Suppressor macrophage treated with lipopolysaccharide for 1 hour (primary cell): ENCODE measurements at regions not wholly inside any gene's neighbourhood (a gene's known extent, or its start where the extent isn't known, plus 50 kb on each side); places are given as distances from the start of the nearest gene placed in this dataset.

Source experiments
- DNase-seq, 3 donors: peaks; one replicate each; pipeline ENCODE4 v3.0.0-alpha.2; 2020 to 2022

DNA sequence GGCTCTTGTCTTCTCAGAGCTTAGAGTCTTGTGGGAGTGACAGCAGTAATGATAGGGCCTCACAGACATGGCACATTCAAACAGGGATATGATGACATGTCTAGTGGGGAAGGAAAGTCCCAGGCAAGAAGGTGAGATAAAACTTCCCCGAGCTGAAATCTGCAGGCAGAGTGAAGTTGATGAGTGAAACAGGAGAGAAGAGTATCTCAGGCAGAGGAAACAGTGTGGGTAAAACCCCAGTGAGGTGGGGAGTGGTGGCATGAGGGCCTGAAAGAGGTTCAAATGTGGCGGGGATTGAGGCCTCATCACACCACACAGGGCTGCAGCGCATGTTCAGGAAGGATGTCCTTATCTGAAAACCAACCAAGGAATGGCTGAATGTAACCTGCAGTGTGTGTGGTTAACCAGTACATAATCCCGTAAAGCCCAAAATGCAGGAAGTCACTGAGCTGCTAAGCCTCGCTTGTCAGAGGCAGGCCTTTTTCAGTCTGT lies 153.8 kb upstream of the E2F8 start:
- no peak for DNase-seq

DNA sequence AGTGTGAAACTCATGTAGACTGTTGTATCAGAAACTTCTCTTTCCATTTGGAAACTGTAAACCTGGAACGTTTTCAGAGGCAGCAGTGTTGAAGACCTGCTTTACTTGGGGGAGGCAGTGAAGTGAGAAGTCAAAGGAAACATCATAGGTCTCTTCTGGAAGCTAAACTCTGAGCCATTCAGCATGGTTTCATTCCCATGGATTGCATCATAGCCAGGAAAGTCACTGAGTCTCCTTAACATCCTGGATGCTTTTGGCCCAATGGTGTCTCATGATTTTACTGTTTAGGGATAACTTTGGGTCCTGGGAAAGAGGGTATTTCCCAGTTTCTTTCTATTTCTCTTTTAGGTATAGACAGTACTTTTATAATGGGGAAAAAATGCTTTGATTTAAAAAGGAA lies 153.2 kb upstream of the E2F8 start:
- no peak for DNase-seq

DNA sequence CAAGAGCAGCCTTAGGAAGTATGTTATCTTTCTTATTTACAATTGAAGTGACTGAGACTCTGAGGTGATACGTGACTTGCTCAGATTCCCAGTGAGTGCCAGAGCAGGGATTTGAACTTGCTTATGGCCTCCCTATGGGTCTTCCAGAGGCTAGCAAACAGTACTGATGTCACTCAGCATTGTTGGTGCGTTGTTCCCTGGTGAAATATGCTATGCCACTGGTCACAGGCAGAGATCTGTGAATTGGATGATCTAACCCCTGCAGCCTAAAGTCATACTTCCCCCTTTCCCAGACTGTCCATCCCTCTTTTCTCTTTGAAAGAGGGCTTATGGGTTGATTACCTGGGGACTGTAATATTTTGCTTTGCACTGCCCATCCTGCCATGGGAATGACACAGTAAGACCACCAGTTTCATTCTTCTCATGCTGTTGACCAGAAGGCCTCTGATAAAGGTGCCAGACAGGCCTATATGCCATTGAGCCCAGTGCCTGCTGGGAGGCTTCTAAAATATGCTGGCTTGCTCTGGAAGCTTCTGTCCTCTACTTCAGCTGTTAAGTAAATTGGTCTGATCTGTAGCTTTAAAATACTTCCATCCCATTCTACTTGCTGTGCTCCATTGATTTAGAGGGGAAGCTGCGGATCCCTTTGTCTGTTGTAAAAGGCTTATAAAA lies 152.2 kb upstream of the E2F8 start:
- DNase-seq = no peak

DNA sequence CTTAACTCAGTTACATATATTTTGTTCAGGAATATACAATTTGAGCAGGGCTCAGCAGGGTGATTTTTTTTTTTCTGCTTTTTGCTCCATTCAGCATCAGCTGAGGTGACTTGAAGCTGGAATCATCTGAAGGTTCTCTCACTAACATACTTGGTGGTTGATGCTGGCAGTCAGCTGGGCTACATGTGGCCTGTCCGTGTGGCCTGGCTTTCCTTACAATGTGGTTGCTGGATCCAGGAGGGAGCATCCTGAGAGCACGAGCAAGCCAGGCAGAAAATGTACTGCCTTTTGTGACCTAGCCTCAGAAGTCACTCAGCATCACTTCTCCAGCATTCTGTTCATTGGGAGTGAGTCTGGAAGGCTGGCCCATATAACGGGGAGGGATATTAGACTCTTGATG lies 151.6 kb upstream of the E2F8 start:
- no peak for DNase-seq

DNA sequence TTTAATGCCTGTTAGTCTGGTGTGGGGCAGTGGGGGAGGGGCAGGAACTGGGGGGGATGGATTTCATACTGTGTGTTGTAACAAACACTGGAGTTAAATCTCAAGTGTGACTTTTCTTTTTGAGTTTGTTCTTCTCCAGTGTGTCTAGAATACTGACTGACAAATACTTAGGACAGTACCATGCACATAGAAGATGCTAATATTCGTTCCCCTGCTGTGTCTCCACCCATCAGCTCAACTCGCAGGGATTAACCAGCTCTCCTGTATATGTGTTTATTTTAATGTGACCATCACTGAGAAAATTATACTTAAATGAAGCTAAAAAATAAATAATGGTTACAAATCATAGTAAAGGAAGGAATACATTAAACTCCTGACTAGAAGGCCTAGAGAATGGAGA lies 150.9 kb upstream of the E2F8 start:
- DNase-seq = no peak

DNA sequence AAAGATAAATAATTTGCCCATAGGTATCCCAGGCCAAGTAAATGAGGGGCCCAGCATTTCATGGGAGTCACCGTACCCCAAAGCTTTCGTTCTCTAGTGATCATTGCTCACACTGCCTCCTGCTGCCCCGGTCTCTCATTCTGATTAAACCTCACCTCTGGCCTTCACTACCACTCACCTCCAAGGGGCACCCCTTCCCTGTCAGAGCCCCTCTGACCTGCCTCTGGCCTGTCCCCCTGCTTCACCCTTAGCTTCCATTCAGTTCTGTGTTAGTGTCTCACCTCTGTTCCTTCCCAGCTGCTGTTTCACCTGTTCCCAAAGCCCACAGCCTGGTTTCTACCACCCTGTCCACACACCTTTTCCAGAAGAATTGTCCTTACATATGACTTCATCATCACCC lies 150.3 kb upstream of the E2F8 start:
- no peak for DNase-seq

DNA sequence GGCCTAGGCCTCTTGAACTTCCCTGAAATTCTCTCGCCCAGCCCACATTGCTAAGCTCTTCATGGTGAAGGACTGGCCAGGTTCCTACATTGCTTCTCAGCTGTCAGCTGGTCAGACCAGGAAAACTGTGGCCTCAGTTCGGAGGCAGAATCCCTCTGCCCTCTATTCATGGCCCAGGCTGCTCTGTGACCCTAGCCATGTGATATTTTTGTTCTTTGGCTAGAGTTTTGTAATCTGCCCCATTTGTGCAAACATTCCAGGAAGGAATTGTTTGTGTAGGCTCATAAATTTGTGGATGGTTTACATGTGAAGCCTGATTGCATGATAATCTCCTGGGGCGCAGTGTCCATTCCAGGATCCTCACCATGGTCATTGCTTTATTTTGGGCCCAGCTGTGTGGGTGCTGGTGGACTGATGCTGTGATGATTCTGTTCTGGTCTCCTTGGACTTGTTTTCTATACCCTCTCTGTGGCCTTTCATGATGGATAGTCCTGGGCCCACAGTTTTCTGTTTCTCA lies 149.1 kb upstream of the E2F8 start:
- no peak for DNase-seq

DNA sequence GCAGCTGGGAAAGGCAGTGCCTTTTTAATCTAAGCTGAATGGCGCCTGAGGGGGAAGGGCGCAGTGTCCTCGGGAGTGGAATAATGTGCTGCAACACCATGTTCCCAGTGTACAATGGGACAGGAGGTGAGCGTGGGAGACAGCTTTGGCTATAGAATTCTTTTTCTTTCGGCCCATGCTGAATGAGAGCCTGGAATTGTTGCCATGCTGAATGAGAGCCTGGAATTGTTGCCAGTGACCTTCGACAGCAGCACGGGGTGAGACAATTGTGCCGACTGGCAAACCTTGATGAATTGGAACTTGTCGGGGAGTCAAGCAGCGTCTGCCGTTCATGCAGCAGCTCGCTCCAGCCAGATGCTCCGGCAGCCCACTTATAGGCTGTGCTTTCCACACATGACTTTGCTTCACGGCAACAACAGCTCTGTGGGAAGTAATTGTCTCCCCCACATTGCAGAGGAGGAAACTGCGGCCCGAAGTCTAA lies 141.4 kb upstream of the E2F8 start:
- no peak for DNase-seq

DNA sequence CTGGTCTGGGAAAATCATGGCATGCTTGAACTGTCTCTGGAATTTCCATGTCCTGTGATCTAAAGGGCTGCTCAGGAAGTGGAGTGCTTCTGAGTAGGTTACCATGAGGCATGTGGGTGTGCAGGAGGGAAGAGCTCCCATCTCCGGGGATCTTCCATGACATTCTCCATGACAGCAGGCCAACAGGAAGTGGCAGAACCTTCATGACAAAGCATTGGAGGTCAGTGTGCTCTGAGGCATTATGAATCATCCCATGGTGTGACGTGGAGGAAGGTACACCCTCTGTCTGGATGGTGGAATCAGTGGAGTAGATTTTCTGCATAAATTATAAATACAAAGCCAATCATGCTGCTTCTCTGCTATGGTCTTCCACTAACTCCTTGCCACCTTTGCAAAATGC lies 139.6 kb upstream of the E2F8 start:
- DNase-seq = peak; percentile 8 to 65 (median 45)

DNA sequence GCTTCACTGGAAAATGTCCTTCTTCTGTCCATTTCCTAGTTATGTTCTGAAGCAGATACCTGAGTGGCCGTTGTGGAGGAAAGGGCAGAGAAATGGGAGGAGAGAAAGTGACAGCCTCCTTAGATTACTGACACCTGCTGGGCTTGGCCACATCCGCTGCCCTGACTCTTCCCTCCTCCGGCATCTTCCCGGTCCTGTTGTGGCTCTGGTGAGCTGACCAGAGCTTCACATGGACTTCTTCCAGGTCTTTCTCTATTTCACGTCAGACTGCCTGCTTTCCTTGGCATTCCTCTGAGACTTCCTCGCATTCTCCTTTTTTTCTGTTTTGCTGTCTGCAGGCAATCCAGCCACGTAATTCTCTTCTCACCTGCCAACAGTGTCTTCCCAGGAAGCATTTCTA lies 138.7 kb upstream of the E2F8 start:
- no peak for DNase-seq

DNA sequence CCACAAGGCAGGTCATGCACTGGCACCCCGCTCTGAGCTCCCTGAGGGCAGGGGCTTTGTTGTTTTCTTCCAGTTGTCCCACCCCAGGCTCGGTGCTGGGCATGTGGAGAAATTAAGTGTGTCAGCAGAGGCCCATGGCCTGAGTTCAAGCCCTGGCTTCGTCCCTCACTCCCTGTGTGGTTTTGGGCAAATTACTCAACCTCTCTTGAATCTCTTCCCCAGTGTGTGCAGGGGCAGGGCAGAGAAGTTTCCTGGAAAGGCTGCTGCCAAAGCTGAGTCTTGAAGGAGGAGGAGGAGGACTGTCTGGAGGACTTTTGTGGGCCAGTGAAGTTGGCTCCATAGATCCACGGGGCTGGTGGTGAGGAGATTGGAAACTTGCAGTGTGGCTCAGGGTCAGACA lies 138.1 kb upstream of the E2F8 start:
- no peak for DNase-seq

DNA sequence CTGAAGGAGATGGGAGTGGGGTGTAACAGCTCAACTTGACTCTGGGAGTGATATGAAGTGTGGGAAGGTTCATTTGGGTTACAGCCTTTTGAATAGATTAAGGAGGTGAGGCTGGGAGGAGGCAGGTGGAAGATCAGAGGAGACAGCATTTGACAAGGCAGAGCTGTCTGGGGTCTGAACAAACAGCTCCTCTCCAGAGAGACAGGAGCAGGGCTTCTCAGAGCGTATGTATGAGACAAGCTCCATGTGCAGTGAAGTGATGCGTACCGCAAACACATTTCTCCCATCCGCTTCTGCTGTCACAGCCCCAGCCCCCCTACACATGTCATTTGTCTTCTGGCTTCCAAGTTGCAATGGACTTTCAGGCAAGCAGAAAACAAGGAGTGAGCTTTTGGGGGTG lies 137.1 kb upstream of the E2F8 start:
- DNase-seq = no peak

DNA sequence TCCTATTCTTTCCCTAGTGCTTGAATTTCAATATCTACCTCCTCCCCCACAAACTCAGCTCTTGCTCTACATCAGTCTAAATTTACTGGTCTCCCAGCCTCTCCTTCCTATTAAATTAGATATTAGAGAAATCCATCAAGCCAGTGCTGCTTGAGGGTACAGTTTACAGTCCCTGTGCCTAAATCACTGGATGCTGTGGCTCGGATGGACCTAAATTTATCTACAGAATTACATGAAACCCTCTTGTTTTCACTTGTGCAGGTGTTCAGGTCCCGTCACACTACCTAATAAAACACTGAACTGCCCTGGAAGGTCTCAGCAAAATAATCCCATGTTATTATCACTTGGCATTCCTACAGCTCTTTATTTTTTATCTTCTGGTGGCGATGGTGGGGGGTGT lies 134.7 kb upstream of the E2F8 start:
- no peak for DNase-seq

DNA sequence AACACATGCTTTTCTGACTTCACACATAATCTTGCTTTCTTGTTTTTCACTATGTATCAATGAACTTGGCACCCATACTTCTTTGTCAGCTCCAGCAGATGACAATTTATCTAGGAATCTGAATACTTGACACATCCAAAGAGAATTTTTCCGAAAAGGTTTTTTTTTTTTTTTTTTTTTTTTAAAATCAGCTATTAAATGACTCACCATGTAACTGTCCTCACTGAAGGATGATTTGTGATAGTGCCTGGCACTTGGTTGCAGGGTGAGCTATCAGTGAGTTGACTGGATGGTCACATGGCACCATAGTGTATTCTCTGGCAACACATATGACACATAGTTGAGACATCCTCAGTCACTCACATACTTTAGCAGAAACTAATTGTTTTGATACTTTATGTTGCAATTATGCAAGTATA lies 133.4 kb upstream of the E2F8 start:
- DNase-seq = peak in 1 of 3 donors; percentile 35

DNA sequence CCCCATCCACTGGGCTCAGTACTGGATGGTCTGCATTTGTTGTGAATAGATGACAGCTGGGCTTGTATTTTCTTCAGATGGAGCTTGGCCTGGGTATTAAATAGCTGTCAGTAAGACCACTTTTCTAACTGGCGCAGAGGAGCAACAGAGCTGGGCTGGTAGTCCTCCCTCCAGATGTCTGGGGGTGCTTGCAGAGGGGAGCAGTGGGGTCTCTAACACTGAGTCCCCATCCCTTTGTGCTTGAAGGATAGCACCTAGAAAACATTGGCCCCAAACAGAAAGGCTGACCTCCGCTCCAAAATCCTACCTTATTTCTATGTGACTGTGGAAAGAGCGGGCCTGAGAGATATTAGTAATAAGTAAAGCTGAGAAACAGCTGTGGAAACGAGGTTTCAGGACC lies 131.6 kb upstream of the E2F8 start:
- DNase-seq = no peak

DNA sequence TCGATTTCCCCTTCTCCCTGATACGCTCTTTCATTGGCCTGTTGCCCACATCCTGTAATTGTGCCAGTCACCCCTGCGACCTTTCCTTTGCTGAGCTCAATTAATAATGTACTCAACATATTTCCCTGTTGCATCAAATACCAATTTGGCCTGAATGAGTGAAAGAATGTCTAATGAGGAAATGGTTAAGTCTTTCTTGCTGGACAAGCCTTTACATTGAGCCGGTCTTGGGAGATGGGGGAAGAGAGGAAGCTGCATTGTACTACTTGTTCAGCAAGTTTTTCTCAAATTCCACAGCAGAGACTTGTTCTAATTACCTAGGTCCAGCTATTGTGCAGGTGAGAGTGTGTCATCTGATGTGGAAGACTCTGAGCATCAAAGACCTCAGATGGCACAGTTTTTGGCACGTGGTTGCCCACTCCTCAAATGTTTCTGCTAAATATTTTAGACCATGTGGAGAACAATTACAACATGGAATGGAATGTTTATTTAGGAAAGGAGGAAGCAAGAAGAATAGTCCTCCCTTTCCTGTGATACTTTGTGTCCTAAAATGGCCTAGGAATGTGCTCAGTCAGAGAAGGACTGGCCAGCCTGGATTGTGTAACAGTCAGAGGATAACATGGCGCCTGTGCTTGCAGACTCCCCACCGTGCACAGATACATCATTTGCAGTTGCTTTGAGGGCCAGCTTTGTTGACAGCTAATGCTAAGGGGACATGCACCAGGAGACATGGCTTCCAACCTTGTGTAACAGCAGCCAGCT lies 129.5 kb upstream of the E2F8 start:
- no peak for DNase-seq

DNA sequence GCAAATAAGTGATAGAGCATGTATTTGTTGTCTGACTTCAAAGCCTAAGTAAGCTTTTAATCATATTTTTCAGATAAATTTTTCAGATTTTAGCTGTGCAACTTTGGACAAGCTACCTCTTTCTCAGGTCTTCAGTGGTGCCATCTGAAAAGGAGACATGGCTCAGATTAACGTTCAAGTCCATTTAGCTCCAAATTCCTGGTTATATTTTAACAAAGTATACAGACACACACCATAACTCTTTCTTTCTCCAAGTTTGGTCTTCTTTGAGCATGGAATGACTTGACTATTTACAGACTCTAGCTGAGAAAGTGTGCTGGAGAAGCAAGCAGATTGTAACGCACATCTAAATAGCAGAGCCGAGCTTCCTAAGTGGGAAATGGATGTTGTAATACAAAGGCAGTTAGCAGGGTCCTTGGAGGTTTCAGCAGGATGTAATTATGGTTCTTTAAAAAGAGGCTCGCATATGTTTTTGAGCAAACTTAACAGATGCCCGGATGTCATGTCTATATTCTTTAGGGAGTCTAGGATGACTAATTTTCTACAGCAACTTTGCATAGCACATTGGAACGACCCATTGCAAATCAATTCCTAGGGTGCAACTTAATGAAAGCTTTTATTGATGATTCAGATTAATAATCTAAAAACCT lies 128.1 kb upstream of the E2F8 start:
- DNase-seq = no peak

DNA sequence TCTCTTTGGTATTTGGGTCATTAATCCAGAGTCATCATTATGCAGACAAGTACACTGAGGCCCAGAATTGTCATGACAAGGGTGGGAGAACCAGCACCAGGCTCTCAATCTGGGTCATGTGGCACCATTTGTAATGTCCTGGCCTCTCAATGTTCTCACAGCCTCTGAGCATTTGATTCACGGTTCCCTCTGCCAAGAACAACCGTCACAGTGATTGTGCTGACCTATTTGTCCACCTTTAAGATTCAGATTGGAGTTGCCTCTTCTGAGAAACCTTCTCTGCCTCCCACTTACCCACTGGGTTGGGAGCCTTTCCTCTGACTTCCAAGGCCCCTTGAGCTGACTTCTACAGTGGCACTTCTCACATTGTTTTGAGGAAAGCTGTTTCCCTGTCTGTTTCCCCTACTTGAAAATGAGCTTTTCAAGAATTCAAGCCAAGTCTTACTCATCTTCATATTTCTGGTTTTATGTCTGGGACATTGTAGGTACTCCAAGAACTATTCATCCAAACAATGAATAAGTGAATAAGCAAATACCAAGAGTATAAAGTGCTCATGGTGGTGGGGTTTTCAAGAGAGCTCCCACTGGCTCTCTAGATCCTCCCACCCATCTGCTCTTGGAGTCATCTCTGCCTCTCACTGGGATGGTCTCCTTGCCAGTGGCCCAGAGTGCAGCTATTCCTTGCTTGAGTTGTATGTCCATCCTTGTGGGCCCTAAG lies 126.4 kb upstream of the E2F8 start:
- DNase-seq = no peak

DNA sequence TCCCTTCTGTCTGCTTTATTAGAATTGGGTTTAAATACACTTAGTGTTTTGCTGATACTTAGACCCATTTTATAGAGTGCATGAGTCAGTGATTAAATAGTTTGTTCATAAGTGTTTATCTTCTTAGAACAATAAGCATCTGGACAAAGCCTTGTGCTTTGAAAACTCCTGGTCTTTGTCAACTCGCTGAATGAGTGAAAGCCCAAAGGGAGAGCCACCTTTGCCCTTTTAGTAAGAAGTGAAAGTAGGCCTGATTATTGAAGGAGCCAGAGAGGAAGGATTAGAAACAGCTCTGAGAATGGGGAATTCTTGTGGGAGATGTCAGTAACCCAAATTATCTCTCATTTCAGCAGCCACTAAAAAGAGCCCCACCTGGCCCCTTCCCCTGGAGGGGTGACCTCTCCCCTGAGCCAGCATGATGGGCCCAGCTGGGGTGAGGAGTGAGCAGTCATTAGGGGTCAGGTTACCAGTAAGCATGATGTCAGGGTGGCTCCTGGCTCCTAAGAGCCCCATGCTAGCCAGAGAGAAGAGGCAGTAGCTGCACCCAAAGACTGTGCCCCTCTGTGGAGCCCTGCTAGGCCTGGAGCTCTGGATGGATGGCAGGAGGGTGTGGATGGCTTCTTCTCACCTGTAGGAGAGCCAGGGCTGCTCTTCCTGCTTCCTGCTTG lies 125.1 kb upstream of the E2F8 start:
- no peak for DNase-seq

DNA sequence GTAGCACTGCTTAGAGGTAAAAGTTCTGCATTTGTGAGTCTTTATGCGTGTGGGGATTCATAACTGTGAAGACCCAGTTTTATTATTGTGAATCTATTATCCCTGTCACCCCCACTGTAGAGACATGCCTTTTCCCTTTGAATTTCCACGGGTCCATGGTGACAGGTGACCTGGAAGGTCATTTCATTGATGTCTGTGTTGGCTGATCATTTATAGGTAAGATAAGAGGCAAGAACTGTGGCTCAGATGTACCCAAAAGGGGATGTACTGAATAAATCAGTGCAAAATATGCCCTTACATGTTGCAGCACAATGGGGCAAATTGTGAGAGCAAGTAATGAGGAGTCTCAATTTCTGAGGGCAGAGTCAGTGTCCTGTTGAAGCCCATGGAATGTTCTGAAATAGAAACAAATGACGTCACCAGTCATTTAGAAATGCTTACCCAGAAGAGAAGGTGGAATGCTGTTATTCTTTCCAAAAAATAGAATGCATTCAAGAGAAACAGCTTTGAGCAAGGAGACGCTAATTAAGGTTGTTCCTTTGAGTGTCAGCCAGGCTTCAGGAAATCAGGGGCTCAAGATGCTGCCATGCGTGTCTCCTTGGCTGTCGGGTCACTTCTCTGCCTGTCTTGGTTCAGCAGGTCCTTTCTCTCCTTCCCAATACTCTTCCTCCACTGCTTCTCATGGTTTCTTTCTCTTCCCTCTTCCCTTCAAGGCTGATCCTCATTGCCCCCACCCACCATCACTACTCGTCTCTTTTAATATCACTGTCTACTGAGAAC lies 118.7 kb upstream of the E2F8 start:
- no peak for DNase-seq

DNA sequence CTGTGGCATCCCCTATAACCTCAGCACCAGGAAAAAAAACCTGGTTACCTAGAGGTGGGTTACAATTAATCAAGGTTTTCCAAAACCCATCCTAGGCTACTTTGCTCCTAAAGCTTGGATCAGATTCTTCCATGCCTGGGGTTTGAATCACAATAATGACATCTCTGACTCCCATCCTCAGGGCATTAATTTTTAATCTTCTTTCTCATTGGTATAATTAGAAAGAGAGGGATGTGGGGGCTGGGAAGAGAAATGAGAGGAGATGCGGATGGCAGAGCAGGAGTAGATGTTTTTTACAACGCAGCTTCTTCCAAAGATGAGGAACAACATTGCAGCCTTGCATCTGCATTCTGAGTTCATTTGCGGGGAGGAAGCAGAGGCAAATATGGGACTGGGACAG lies 117.2 kb upstream of the E2F8 start:
- DNase-seq = no peak

DNA sequence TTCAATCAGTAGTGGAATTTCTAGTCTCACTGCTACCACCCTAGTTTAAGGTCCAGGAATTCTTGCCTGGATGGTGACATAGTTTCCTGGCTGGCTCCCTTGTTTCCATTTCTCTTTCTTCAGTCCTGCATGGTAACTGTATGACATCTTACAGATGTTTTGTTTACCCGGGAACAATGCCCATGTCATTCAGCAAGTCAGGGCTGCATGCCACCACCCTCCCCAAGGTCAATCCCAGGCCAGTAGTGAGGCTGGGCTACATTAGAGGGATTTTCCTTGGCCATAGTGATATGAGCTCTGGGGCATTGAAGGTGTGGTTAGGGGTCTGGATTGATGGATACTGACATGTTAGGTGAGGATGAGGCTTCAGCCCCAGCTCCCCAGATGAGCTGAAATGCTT lies 114.9 kb upstream of the E2F8 start:
- no peak for DNase-seq
